ENCODE measurements at regions not wholly inside any gene's neighbourhood (a gene's known extent, or its start where the extent isn't known, plus 50 kb on each side); places are given as distances from the start of the nearest gene placed in this dataset.

GRCh38 chr2:11932048-11932512 is 185.6 kb downstream of the LPIN1 start:
- no peaks in the 10 kb centered on the region for H3K9me3 ChIP-seq
- TF ChIP-seq POLR2A (IDR thresholded peaks at IDR 0.05) (no peak), POLR2AphosphoS5 (IDR thresholded peaks at IDR 0.05; ENCODE audit: insufficient read depth in 1 of 2, low read depth in 1 of 2) (no peak), CTCF (IDR thresholded peaks at IDR 0.05) (no peak)
- no peaks in the 10 kb centered on the region for H3K27me3 ChIP-seq
- no peaks in the 10 kb centered on the region for H3K36me3 ChIP-seq
- no peaks in the 10 kb centered on the region for H3K4me1 ChIP-seq
- no peak overlapping the region for H3K4me3 ChIP-seq
- DNase-seq (ENCODE audit: extremely low spot score in 2 of 2), result peak in 1 of 2 donors; percentile 8
- intact Hi-C loops (cut with DNase I), result no loop called here
- H3K27ac ChIP-seq, result no peak overlapping the region

GRCh38 chr2:11932962-11933361 is 186.5 kb downstream of the LPIN1 start:
- intact Hi-C loops (cut with DNase I), result no loop called here
- TF ChIP-seq POLR2AphosphoS5 (IDR thresholded peaks at IDR 0.05; ENCODE audit: insufficient read depth in 1 of 2, low read depth in 1 of 2) (no peak), CTCF (IDR thresholded peaks at IDR 0.05) (no peak)
- H3K27ac ChIP-seq, result no peak overlapping the region
- H3K4me3 ChIP-seq, result no peak overlapping the region
- H3K9me3 ChIP-seq, result no peaks in the 10 kb centered on the region
- H3K27me3 ChIP-seq, result no peaks in the 10 kb centered on the region
- no peaks in the 10 kb centered on the region for H3K36me3 ChIP-seq
- DNase-seq (ENCODE audit: extremely low spot score in 2 of 2), result no peak
- H3K4me1 ChIP-seq, result no peaks in the 10 kb centered on the region

- Histone ChIP-seq H3K9me3 (no peaks in the 10 kb centered on the region), H3K27ac (no peak overlapping the region), H3K4me1 (no peaks in the 10 kb centered on the region), H3K27me3 (no peaks in the 10 kb centered on the region), H3K36me3 (no peaks in the 10 kb centered on the region), H3K4me3 (no peak overlapping the region)
- peak in 1 of 2 donors; percentile 5 for DNase-seq (ENCODE audit: extremely low spot score in 2 of 2)
- TF ChIP-seq CTCF (IDR thresholded peaks at IDR 0.05) (no peak), POLR2AphosphoS5 (IDR thresholded peaks at IDR 0.05; ENCODE audit: insufficient read depth in 1 of 2, low read depth in 1 of 2) (no peak), POLR2A (IDR thresholded peaks at IDR 0.05) (no peak)
- intact Hi-C loops (cut with DNase I), result no loop called here
Measured at GRCh38 chr2:11933854-11934253, 187.4 kb downstream of the LPIN1 start.

GRCh38 chr2:11936761-11937160 is 190.3 kb downstream of the LPIN1 start:
- TF ChIP-seq CTCF (IDR thresholded peaks at IDR 0.05) (no peak), POLR2A (IDR thresholded peaks at IDR 0.05) (no peak), POLR2AphosphoS5 (IDR thresholded peaks at IDR 0.05; ENCODE audit: insufficient read depth in 1 of 2, low read depth in 1 of 2) (no peak)
- no peak overlapping the region for H3K4me3 ChIP-seq
- no peaks in the 10 kb centered on the region for H3K27me3 ChIP-seq
- DNase-seq (ENCODE audit: extremely low spot score in 2 of 2), result peak in 1 of 2 donors; percentile 81
- H3K27ac ChIP-seq, result no peak overlapping the region
- intact Hi-C loops (cut with DNase I), result no loop called here
- no peaks in the 10 kb centered on the region for H3K36me3 ChIP-seq
- no peaks in the 10 kb centered on the region for H3K4me1 ChIP-seq
- no peaks in the 10 kb centered on the region for H3K9me3 ChIP-seq

GRCh38 chr2:11938196-11938595 is 191.8 kb downstream of the LPIN1 start:
- Histone ChIP-seq H3K27ac (no peak overlapping the region), H3K4me1 (no peaks in the 10 kb centered on the region), H3K36me3 (no peaks in the 10 kb centered on the region), H3K4me3 (no peak overlapping the region), H3K27me3 (no peaks in the 10 kb centered on the region), H3K9me3 (no peaks in the 10 kb centered on the region)
- intact Hi-C loops (cut with DNase I), result no loop called here
- TF ChIP-seq POLR2AphosphoS5 (IDR thresholded peaks at IDR 0.05; ENCODE audit: insufficient read depth in 1 of 2, low read depth in 1 of 2) (peak in 1 of 2 donors; percentile 41), CTCF (IDR thresholded peaks at IDR 0.05) (no peak), POLR2A (IDR thresholded peaks at IDR 0.05) (no peak)
- DNase-seq (ENCODE audit: extremely low spot score in 2 of 2), result peak in 1 of 2 donors; percentile 90
